ENCODE measurements at regions not wholly inside any gene's neighbourhood (a gene's known extent, or its start where the extent isn't known, plus 50 kb on each side); places are given as distances from the start of the nearest gene placed in this dataset.

DNA sequence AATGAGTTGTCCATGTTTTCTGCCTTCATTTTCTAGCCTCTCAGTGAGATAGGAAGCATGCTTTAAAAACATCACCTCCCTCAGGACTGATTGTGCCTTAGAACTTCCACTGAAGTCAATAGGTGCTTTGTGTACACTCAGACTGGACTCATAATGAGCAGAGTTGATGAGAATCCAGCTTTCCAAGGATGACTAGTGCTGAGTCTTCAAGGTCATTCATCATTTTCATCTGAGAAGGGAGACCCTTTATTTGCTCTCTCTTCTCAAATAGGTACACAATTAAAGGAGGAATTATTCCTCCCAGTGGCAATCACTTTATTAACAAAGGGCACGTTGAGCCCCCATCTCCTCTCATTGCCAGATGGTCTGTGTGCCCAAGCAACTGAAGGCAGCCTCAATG, 210.9 kb upstream of the PRKD1 start:
- intact Hi-C loops (cut with micrococcal nuclease; ENCODE audit: unreplicated experiment) = no loop called here
- no peak for DNase-seq
- no peaks in the 10 kb centered on the region for H3K36me3 Mint-ChIP-seq (ENCODE audit: insufficient read depth, unreplicated experiment)
- CTCF ChIA-PET = no interaction called here
- no peak overlapping the region for H3K27ac Mint-ChIP-seq (ENCODE audit: unreplicated experiment)
- TF ChIP-seq, protein P1, sequence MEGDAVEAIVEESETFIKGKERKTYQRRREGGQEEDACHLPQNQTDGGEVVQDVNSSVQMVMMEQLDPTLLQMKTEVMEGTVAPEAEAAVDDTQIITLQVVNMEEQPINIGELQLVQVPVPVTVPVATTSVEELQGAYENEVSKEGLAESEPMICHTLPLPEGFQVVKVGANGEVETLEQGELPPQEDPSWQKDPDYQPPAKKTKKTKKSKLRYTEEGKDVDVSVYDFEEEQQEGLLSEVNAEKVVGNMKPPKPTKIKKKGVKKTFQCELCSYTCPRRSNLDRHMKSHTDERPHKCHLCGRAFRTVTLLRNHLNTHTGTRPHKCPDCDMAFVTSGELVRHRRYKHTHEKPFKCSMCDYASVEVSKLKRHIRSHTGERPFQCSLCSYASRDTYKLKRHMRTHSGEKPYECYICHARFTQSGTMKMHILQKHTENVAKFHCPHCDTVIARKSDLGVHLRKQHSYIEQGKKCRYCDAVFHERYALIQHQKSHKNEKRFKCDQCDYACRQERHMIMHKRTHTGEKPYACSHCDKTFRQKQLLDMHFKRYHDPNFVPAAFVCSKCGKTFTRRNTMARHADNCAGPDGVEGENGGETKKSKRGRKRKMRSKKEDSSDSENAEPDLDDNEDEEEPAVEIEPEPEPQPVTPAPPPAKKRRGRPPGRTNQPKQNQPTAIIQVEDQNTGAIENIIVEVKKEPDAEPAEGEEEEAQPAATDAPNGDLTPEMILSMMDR (IDR thresholded peaks at IDR 0.05; ENCODE audit: unreplicated experiment) = no peak
- H3K4me3 Mint-ChIP-seq (ENCODE audit: low read depth, unreplicated experiment) = no peak overlapping the region
- no peaks in the 10 kb centered on the region for H3K4me1 Mint-ChIP-seq (ENCODE audit: low read depth, unreplicated experiment)
- H3K9me3 Mint-ChIP-seq (ENCODE audit: low read depth, unreplicated experiment) = no peaks in the 10 kb centered on the region
- H3K27me3 Mint-ChIP-seq (ENCODE audit: unreplicated experiment) = no peaks in the 10 kb centered on the region
- BruUV-seq (replicated peaks) = no TSS peak

DNA sequence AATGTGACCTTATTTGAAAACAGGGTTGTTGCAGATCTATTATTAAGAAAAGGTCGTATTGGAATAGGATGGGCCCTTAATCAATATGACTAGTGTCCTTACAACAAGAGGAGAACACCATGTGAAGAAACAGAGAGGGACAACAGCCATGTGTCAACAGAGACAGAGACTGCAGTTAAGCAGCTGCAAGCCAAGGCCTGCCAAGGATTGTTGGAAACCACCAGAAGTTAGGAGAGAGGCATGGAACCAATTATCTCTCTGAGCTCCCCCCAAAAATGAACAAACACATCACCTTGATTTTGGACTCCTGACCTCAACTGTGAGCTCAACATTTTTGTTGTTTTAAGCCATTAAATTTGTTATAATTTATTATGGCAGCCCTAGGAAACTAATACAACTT, 214.6 kb upstream of the PRKD1 start:
- intact Hi-C loops (cut with micrococcal nuclease; ENCODE audit: unreplicated experiment) = no loop called here
- Mint-ChIP-seq H3K4me1 (ENCODE audit: low read depth, unreplicated experiment) (no peaks in the 10 kb centered on the region), H3K27ac (ENCODE audit: unreplicated experiment) (no peak overlapping the region), H3K27me3 (ENCODE audit: unreplicated experiment) (no peaks in the 10 kb centered on the region), H3K36me3 (ENCODE audit: insufficient read depth, unreplicated experiment) (no peaks in the 10 kb centered on the region), H3K9me3 (ENCODE audit: low read depth, unreplicated experiment) (peaks cover 2% of the 10 kb centered on the region), H3K4me3 (ENCODE audit: low read depth, unreplicated experiment) (no peak overlapping the region)
- BruUV-seq (replicated peaks) = no TSS peak
- DNase-seq = no peak
- CTCF ChIA-PET = no interaction called here
- TF ChIP-seq, protein P1 (IDR thresholded peaks at IDR 0.05; ENCODE audit: unreplicated experiment) = no peak

DNA sequence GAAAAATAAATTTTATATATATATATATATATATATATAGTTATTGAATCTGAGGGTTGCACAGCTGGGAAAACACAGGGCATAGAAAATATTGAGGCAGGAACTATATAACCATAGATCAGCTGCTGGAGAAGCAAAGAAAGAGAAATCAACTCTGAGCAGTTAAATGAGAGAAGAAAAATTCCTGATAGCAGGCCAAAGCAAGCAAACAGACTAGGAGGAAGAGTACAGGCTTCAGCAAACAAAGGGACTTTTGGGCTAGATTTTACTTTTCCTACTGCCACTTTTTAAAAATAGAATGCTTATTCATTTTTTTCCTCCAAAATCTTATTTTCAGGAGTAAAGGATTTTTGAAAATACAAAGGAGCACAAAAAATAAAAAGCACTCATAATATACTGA, 216.0 kb upstream of the PRKD1 start:
- Mint-ChIP-seq H3K27me3 (ENCODE audit: unreplicated experiment) (no peaks in the 10 kb centered on the region), H3K9me3 (ENCODE audit: low read depth, unreplicated experiment) (peaks cover 5% of the 10 kb centered on the region), H3K4me1 (ENCODE audit: low read depth, unreplicated experiment) (no peaks in the 10 kb centered on the region), H3K36me3 (ENCODE audit: insufficient read depth, unreplicated experiment) (no peaks in the 10 kb centered on the region), H3K4me3 (ENCODE audit: low read depth, unreplicated experiment) (no peak overlapping the region), H3K27ac (ENCODE audit: unreplicated experiment) (no peak overlapping the region)
- CTCF ChIA-PET = interaction anchor here (0.7 kb wide), 1 partner anchor 429 kb away, joined by 3 read pairs; no protein-coding TSS in a partner anchor
- TF ChIP-seq, protein P1 (IDR thresholded peaks at IDR 0.05; ENCODE audit: unreplicated experiment) = no peak
- intact Hi-C loops (cut with micrococcal nuclease; ENCODE audit: unreplicated experiment) = no loop called here
- no peak for DNase-seq
- BruUV-seq (replicated peaks) = no TSS peak

DNA sequence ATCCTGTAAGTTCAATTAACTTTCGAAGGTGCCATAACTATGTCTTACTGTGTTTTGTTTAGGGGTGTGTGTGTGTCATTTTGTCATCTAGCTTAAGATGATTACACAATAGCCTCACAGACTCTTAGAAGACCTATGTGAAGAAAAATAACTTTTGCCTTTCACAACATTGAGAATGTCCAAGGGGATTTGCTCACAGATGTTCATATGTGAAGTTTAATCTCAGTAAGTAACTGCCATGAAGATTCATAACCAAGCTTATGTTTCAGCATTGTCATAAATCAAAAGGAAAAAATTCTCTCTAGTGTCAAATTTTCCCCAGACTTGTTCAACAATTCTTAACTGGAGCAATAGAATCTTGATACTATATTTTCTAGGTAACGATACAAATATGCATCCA, 226.1 kb upstream of the PRKD1 start:
- H3K9me3 Mint-ChIP-seq (ENCODE audit: low read depth, unreplicated experiment) = no peaks in the 10 kb centered on the region
- TF ChIP-seq, protein P1 (IDR thresholded peaks at IDR 0.05; ENCODE audit: unreplicated experiment) = no peak
- no peak overlapping the region for H3K4me3 Mint-ChIP-seq (ENCODE audit: low read depth, unreplicated experiment)
- intact Hi-C loops (cut with micrococcal nuclease; ENCODE audit: unreplicated experiment) = no loop called here
- CTCF ChIA-PET = no interaction called here
- H3K27me3 Mint-ChIP-seq (ENCODE audit: unreplicated experiment) = no peaks in the 10 kb centered on the region
- no peaks in the 10 kb centered on the region for H3K36me3 Mint-ChIP-seq (ENCODE audit: insufficient read depth, unreplicated experiment)
- no peak overlapping the region for H3K27ac Mint-ChIP-seq (ENCODE audit: unreplicated experiment)
- no peaks in the 10 kb centered on the region for H3K4me1 Mint-ChIP-seq (ENCODE audit: low read depth, unreplicated experiment)
- DNase-seq = no peak
- BruUV-seq (replicated peaks) = no TSS peak

DNA sequence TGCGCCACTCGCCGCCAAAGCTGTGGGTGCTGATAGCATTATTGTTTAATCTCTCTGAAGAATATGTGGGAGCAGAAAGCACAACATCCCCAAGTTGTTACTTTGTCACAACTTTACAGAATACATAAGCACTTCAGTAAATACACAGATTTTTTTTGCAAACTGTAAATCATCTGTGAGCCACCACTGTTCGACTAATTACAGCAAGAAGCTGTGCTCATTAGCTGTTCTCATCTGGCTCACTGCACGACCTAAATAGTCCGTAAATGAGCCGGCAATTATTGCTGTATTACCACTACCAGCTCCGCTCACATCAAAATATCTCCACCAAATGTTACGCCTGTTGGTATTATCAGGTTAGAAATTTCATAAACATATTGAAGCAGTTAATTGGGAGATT, 228.9 kb upstream of the PRKD1 start:
- CTCF ChIA-PET = no interaction called here
- H3K9me3 Mint-ChIP-seq (ENCODE audit: low read depth, unreplicated experiment) = no peaks in the 10 kb centered on the region

More for the DNA sequence above, 228.9 kb upstream of the PRKD1 start:
- Mint-ChIP-seq H3K36me3 (ENCODE audit: insufficient read depth, unreplicated experiment) (no peaks in the 10 kb centered on the region), H3K27me3 (ENCODE audit: unreplicated experiment) (peaks cover 5% of the 10 kb centered on the region), H3K4me3 (ENCODE audit: low read depth, unreplicated experiment) (no peak overlapping the region), H3K27ac (ENCODE audit: unreplicated experiment) (no peak overlapping the region), H3K4me1 (ENCODE audit: low read depth, unreplicated experiment) (no peaks in the 10 kb centered on the region)
- intact Hi-C loops (cut with micrococcal nuclease; ENCODE audit: unreplicated experiment) = no loop called here
- BruUV-seq (replicated peaks) = no TSS peak
- DNase-seq = no peak
- TF ChIP-seq, protein P1 (IDR thresholded peaks at IDR 0.05; ENCODE audit: unreplicated experiment) = no peak
